ENCODE measurements at regions not wholly inside any gene's neighbourhood (a gene's known extent, or its start where the extent isn't known, plus 50 kb on each side); places are given as distances from the start of the nearest gene placed in this dataset.

DNA sequence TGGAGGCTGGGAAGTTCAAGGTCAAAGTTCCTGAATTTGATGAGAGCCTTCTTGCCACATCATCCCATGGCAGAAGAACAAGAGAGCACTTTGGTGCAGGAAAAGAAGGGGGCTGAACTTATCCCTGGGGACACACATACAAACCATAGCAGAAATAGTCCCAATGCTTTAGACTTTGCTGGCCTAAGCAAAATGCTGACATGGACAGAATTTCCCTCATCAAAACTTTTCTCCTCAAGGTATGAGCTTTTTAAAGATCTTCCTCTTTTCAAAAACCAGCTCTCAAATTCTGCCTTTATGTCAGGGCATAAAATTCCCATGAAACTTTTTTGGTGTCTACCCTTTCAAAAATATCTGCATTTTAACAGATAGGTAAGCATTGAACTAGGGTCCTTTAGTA lies 341.8 kb upstream of the SMARCA2 start:
- TF ChIP-seq, protein P1, sequence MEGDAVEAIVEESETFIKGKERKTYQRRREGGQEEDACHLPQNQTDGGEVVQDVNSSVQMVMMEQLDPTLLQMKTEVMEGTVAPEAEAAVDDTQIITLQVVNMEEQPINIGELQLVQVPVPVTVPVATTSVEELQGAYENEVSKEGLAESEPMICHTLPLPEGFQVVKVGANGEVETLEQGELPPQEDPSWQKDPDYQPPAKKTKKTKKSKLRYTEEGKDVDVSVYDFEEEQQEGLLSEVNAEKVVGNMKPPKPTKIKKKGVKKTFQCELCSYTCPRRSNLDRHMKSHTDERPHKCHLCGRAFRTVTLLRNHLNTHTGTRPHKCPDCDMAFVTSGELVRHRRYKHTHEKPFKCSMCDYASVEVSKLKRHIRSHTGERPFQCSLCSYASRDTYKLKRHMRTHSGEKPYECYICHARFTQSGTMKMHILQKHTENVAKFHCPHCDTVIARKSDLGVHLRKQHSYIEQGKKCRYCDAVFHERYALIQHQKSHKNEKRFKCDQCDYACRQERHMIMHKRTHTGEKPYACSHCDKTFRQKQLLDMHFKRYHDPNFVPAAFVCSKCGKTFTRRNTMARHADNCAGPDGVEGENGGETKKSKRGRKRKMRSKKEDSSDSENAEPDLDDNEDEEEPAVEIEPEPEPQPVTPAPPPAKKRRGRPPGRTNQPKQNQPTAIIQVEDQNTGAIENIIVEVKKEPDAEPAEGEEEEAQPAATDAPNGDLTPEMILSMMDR (IDR thresholded peaks at IDR 0.05 in 4 of 5, conservative IDR thresholded peaks at IDR 0.05 in 1 of 5): no peak
- TF ChIP-seq POLR2A (IDR thresholded peaks at IDR 0.05): no peak
